Endothelial cell of umbilical vein (primary cell): ENCODE measurements at regions not wholly inside any gene's neighbourhood (a gene's known extent, or its start where the extent isn't known, plus 50 kb on each side); places are given as distances from the start of the nearest gene placed in this dataset.

Source experiments
- BruUV-seq: library from RNA; stranded (reverse); fragments of 400-500 nt; replicated peaks from 2 replicates; lab custom pipeline; 2021; lab: Mats Ljungman, UMichigan
- CTCF ChIA-PET: fragments of 300-600, 350-600 bp; sonication (Branson Sonifier 250); formaldehyde crosslinking; loops from one replicate; lab custom pipeline; 2021; ENCODE audit warnings: antibody characterized with exemption, inconsistent platforms; lab: Charles Lee
- POLR2A ChIA-PET: fragments of 300-600, 350-600 bp; sonication (Branson Sonifier 250); formaldehyde crosslinking; loops from one replicate; lab custom pipeline; 2021; ENCODE audit warnings: antibody characterized with exemption, inconsistent platforms; lab: Charles Lee
- DNase-seq: peaks from one replicate; pipeline ENCODE4 v3.0.0-alpha.2; 2011; ENCODE audit warnings: low read depth, low spot score
- FAIRE-seq: peaks from 2 replicates; lab custom pipeline; 2011; peaks lifted over from hg19 to GRCh38; lab: Jason Lieb, UNC
- H2AFZ ChIP-seq: 2 replicates; pipeline ENCODE4 v1.6.0; 2012; ENCODE audit warnings: low read depth, low read length, control low read depth, inconsistent platforms
- H3K27ac ChIP-seq: 2 replicates; pipeline ENCODE4 v1.5.1; 2011; ENCODE audit warnings: low read depth, mild to moderate bottlenecking, control low read depth, low read length, moderate library complexity; ENCODE audit not compliant: insufficient read depth
- H3K27me3 ChIP-seq, 2 experiments: 2 replicates each; pipeline versions ENCODE4 v1.6.0 to v1.6.1; 2011; ENCODE audit warnings: low read length in 2 of 2, mixed read lengths in 1 of 2; ENCODE audit not compliant: control insufficient read depth in 2 of 2, insufficient read depth in 2 of 2
- H3K36me3 ChIP-seq, 2 experiments: 2 replicates in 1 of 2; 3 replicates in 1 of 2; pipeline ENCODE4 v1.5.1; 2011; ENCODE audit warnings: low read length in 2 of 2, mild to moderate bottlenecking in 1 of 2, moderate library complexity in 1 of 2; ENCODE audit not compliant: control insufficient read depth in 2 of 2, insufficient read depth in 2 of 2; ENCODE audit errors: extremely low read depth in 1 of 2
- H3K4me1 ChIP-seq: 3 replicates; pipeline ENCODE4 v1.5.1; 2011; ENCODE audit warnings: mild to moderate bottlenecking, low read length; ENCODE audit not compliant: control insufficient read depth, insufficient read depth; ENCODE audit errors: extremely low read depth
- H3K4me2 ChIP-seq: 2 replicates; pipeline ENCODE4 v1.6.1; 2011; ENCODE audit warnings: low read length, control low read depth, mixed read lengths; ENCODE audit not compliant: insufficient read depth
- H3K4me3 ChIP-seq, 3 experiments: fragments of 200-600 bp in 1 of 3; sonication (generic), shearing (Covaris generic) in 1 of 3; replicated peaks in 1 of 3; 2 replicates each; pipeline ENCODE4 v1.5.1; 2011 to 2016; ENCODE audit warnings: control low read depth in 3 of 3, low read length in 3 of 3, mild to moderate bottlenecking in 2 of 3, inconsistent platforms in 1 of 3, low read depth in 1 of 3, moderate library complexity in 1 of 3; ENCODE audit not compliant: insufficient read depth in 1 of 3
- H3K79me2 ChIP-seq: 2 replicates; pipeline ENCODE4 v1.6.0; 2012; ENCODE audit warnings: low read length, inconsistent platforms; ENCODE audit not compliant: control insufficient read depth, insufficient read depth
- H3K9ac ChIP-seq: replicated peaks from 2 replicates; pipeline ENCODE3; 2011; ENCODE audit warnings: low read length, control low read depth; ENCODE audit not compliant: insufficient read depth; ENCODE audit errors: extremely low read depth
- H3K9me1 ChIP-seq: replicated peaks from 3 replicates; pipeline ENCODE4 v1.6.0; 2011; ENCODE audit warnings: mild to moderate bottlenecking, low read length; ENCODE audit not compliant: control insufficient read depth, insufficient read depth; ENCODE audit errors: extremely low read depth
- H3K9me3 ChIP-seq: replicated peaks from 2 replicates; pipeline ENCODE4 v1.5.1; 2012; ENCODE audit warnings: low read length, inconsistent platforms; ENCODE audit not compliant: control insufficient read depth, insufficient read depth
- H4K20me1 ChIP-seq: replicated peaks from 2 replicates; pipeline ENCODE3; 2011; ENCODE audit warnings: mild to moderate bottlenecking, low read length; ENCODE audit not compliant: control insufficient read depth, insufficient read depth; ENCODE audit errors: extremely low read depth
- CTCF ChIP-seq, 2 donors: IDR thresholded peaks; 1 replicate in 1 of 2; 2 replicates in 1 of 2; pipeline ENCODE4 v1.5.1; 2011; ENCODE audit warnings: low read length in 2 of 2, mild to moderate bottlenecking in 2 of 2, moderate library complexity in 2 of 2, control low read depth in 1 of 2, inconsistent platforms in 1 of 2, low read depth in 1 of 2; ENCODE audit not compliant: insufficient read depth in 1 of 2; ENCODE audit errors: extremely low read depth in 1 of 2
- EZH2 ChIP-seq: IDR thresholded peaks from 2 replicates; pipeline ENCODE4 v1.6.1; 2012; ENCODE audit warnings: borderline replicate concordance, low read depth, mild to moderate bottlenecking, moderate library complexity, low read length, inconsistent platforms; ENCODE audit not compliant: severe bottlenecking
- FOS ChIP-seq: IDR thresholded peaks from 2 replicates; pipeline ENCODE4 v1.6.1; 2011; ENCODE audit warnings: mild to moderate bottlenecking, low read length, moderate library complexity, borderline replicate concordance; ENCODE audit not compliant: insufficient read depth
- GATA2 ChIP-seq: IDR thresholded peaks from 2 replicates; pipeline ENCODE4 v1.7.0; 2011; ENCODE audit warnings: low read depth, mild to moderate bottlenecking, moderate library complexity, mixed read lengths, low read length; ENCODE audit not compliant: insufficient read length, insufficient read depth
- JUN ChIP-seq: IDR thresholded peaks from 2 replicates; pipeline ENCODE4 v1.6.1; 2011; ENCODE audit warnings: borderline replicate concordance, low read depth; ENCODE audit not compliant: insufficient read length, insufficient read depth
- MAX ChIP-seq: IDR thresholded peaks from 2 replicates; pipeline ENCODE4 v1.6.1; 2011; ENCODE audit not compliant: insufficient read depth, insufficient read length
- MYC ChIP-seq: IDR thresholded peaks from one replicate; pipeline ENCODE4 v1.6.1; 2011; ENCODE audit warnings: mild to moderate bottlenecking, low read depth, low read length
- POLR2A ChIP-seq: IDR thresholded peaks from 2 replicates; pipeline ENCODE4 v1.6.1; 2012; ENCODE audit warnings: low read depth, mild to moderate bottlenecking, control low read depth, low read length
- POLR2AphosphoS5 ChIP-seq: IDR thresholded peaks from 2 replicates; pipeline ENCODE4 v1.6.1; 2012; ENCODE audit warnings: low read depth, mild to moderate bottlenecking, control low read depth, low read length, moderate library complexity; ENCODE audit not compliant: insufficient read depth
- dilution Hi-C: fragments of 300-500 bp; cut with MboI; formaldehyde crosslinking; loops from one replicate; pipeline ENCODE4 v1.15.0; 2019; ENCODE audit warnings: low sequenced_read_pairs; ENCODE audit not compliant: extremely low pct_ligation_motif_present
- intact Hi-C: fragments of 100-400 bp; cut with micrococcal nuclease; formaldehyde crosslinking; loops from one replicate; pipeline ENCODE4 v1.10.0; 2022

- ChIA-PET POLR2A (no interaction called here), CTCF (no interaction called here)
- Histone ChIP-seq H3K36me3 (no peaks in the 10 kb centered on the region), H4K20me1 (no peaks in the 10 kb centered on the region), H3K4me1 (no peaks in the 10 kb centered on the region), H3K4me2 (no peak overlapping the region), H3K9me3 (no peaks in the 10 kb centered on the region), H3K79me2 (no peaks in the 10 kb centered on the region), H3K27me3 (no peaks in the 10 kb centered on the region), H3K9me1 (no peaks in the 10 kb centered on the region), H3K4me3 (no peak overlapping the region), H3K9ac (no peak overlapping the region), H3K27ac (no peak overlapping the region), H2AFZ (no peak overlapping the region)
- DNase-seq (no peak), FAIRE-seq (no peak)
- TF ChIP-seq CTCF (IDR thresholded peaks at IDR 0.05; ENCODE audit: extremely low read depth in 1 of 2, insufficient read depth in 1 of 2, low read depth in 1 of 2, low read length in 2 of 2) (no peak), JUN (no peak), EZH2 (no peak)
- no TSS peak for BruUV-seq
- dilution Hi-C loops (no loop called here), intact Hi-C loops (no loop called here)
Measured at GRCh38 chr7:124403587-124403986, 362.0 kb downstream of the GPR37 start.

- CTCF ChIA-PET: no interaction called here
Measured at GRCh38 chr7:124403112-124403511, 362.5 kb downstream of the GPR37 start.

More at GRCh38 chr7:124403112-124403511, 362.5 kb downstream of the GPR37 start:
- no peaks in the 10 kb centered on the region for H4K20me1 ChIP-seq
- FAIRE-seq: no peak
- intact Hi-C loops (no loop called here), dilution Hi-C loops (no loop called here)
- no peaks in the 10 kb centered on the region for H3K9me1 ChIP-seq
- no peaks in the 10 kb centered on the region for H3K4me1 ChIP-seq
- H3K36me3 ChIP-seq: no peaks in the 10 kb centered on the region
- H2AFZ ChIP-seq: no peak overlapping the region
- TF ChIP-seq MAX (no peak), MYC (no peak), POLR2A (no peak), FOS (no peak), GATA2 (no peak), POLR2AphosphoS5 (no peak), JUN (no peak), EZH2 (no peak), CTCF (IDR thresholded peaks at IDR 0.05; ENCODE audit: extremely low read depth in 1 of 2, insufficient read depth in 1 of 2, low read depth in 1 of 2, low read length in 2 of 2) (no peak)
- no peaks in the 10 kb centered on the region for H3K27me3 ChIP-seq
- H3K4me3 ChIP-seq: no peak overlapping the region
- H3K9me3 ChIP-seq: no peaks in the 10 kb centered on the region
- BruUV-seq: no TSS peak
- POLR2A ChIA-PET: no interaction called here
- no peak overlapping the region for H3K9ac ChIP-seq
- no peaks in the 10 kb centered on the region for H3K79me2 ChIP-seq
- no peak overlapping the region for H3K27ac ChIP-seq
- DNase-seq: no peak
- no peak overlapping the region for H3K4me2 ChIP-seq
